Chondrocyte (in vitro differentiated cells): ENCODE measurements at regions not wholly inside any gene's neighbourhood (a gene's known extent, or its start where the extent isn't known, plus 50 kb on each side); places are given as distances from the start of the nearest gene placed in this dataset.
"Not testable (repeated sequence)": the region's sequence is repeated elsewhere in the genome, so short reads cannot be mapped to it uniquely, and the experiment has no call there.

ENCODE experiments used
- DNase-seq: peaks from one replicate; pipeline ENCODE4 v3.0.0; 2021; ENCODE audit warnings: mixed read lengths, low spot score
- H3K27ac Mint-ChIP-seq: one replicate; pipeline ENCODE4 v1.8.0; 2021; ENCODE audit warnings: mild to moderate bottlenecking, moderate library complexity, mixed read lengths; ENCODE audit not compliant: unreplicated experiment
- H3K27me3 Mint-ChIP-seq: 2 replicates; pipeline ENCODE4 v1.8.0; 2021; ENCODE audit warnings: low read depth, mixed read lengths
- H3K36me3 Mint-ChIP-seq: 2 replicates; pipeline ENCODE4 v1.8.0; 2021; ENCODE audit warnings: low read depth, mixed read lengths
- H3K4me1 Mint-ChIP-seq: 2 replicates; pipeline ENCODE4 v1.8.0; 2021; ENCODE audit warnings: low read depth, mild to moderate bottlenecking, mixed read lengths
- H3K4me3 Mint-ChIP-seq: one replicate; pipeline ENCODE4 v1.8.0; 2021; ENCODE audit warnings: mild to moderate bottlenecking, moderate library complexity, mixed read lengths; ENCODE audit not compliant: unreplicated experiment
- H3K9me3 Mint-ChIP-seq: 2 replicates; pipeline ENCODE4 v1.8.0; 2021; ENCODE audit warnings: low read depth, mixed read lengths
- CTCF ChIP-seq: fragments of 200-600 bp; sonication (generic); IDR thresholded peaks from 2 replicates; pipeline ENCODE4 v1.5.0; 2021; ENCODE audit warnings: antibody characterized with exemption, mild to moderate bottlenecking, moderate library complexity

DNA sequence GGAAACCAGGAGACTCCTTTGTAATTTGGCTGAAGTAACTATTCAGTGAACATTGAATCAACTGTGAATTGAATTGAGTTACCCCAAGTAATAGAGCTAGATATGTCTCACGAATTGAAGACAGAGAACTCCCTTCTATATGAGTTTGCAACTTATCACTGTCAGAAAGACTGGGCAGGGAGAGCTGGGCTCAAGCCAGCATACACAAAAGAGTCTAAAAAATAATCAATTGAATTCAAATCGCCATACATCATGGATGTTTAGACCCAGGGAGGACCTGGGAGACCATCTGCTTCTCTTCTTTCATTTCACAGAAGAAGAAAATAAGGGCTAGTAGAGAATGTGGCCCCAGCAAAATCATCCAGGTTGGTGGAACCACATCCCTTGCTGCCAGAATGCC, 503.1 kb upstream of the AUTS2 start:
- Mint-ChIP-seq H3K4me1 (no peaks in the 10 kb centered on the region), H3K27ac (no peak overlapping the region), H3K9me3 (peaks cover 13% of the 10 kb centered on the region), H3K36me3 (peaks cover 2% of the 10 kb centered on the region), H3K27me3 (peaks cover 2% of the 10 kb centered on the region), H3K4me3 (no peak overlapping the region)
- no peak for TF ChIP-seq CTCF
- DNase-seq, result no peak

DNA sequence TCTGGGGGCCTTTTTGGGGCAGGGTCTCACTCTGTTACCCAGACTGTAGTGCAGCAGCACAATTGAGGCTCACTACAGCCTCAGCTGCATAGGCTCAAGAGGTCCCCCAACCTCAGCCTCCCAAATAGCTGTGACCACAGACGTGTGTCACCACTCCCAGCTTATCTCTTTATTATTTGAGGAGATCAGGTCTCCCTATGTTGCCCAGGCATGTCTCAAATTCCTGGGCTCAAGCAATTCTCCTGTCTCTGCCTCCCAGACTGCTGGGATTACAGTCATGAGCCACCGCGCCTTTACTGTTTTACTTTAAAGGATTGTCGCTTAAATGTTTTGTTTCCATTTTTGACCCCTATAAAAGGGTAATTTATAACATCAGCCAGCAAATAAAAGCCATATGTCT, 502.6 kb upstream of the AUTS2 start:
- Mint-ChIP-seq H3K27me3 (no peaks in the 10 kb centered on the region), H3K4me1 (no peaks in the 10 kb centered on the region), H3K36me3 (peaks cover 2% of the 10 kb centered on the region), H3K9me3 (peaks cover 13% of the 10 kb centered on the region), H3K4me3 (no peak overlapping the region), H3K27ac (no peak overlapping the region)
- TF ChIP-seq CTCF, result no peak
- DNase-seq, result no peak

DNA sequence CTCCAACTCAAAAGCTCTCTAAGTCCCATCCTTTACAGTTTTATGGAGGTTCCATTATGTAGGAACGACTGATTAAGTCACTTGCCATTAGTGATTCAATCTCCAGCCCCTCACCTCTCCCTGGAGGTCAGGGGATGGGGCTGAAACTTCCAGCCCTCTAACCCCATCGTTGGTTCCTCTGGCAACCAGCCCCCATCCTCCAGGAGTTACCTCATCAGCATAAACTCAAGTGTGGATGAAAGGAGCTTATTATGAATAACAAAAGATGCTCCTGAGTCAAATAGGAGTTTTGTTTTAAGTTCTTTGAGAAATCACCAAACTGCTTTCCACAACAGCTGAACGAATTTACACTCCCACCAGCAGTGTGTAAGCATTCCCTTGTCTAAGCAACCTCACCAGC, 494.3 kb upstream of the AUTS2 start:
- Mint-ChIP-seq H3K36me3 (no peaks in the 10 kb centered on the region), H3K9me3 (no peaks in the 10 kb centered on the region), H3K4me3 (no peak overlapping the region), H3K27me3 (no peaks in the 10 kb centered on the region), H3K4me1 (no peaks in the 10 kb centered on the region), H3K27ac (no peak overlapping the region)
- DNase-seq, result no peak
- no peak for TF ChIP-seq CTCF

DNA sequence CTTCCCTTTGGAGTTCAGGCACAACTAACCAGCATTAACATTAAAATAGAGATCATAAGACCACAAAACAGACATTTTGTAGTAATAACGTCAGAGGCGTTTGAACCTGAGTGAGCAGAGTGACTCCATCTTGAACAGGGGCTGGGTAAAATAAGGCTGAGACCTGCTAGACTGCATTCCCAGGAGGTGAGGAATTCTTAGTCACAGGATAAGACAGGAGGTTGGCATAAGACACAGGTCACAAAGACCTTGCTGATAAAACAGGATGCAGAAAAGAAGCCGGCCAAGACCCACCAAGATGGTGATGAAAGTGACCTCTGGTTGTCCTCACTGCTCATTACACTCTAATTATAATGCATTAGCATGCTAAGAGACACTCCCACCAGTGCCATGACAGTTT, 493.2 kb upstream of the AUTS2 start:
- H3K36me3 Mint-ChIP-seq, result no peaks in the 10 kb centered on the region
- no peak for DNase-seq
- H3K4me1 Mint-ChIP-seq, result no peaks in the 10 kb centered on the region
- no peak overlapping the region for H3K27ac Mint-ChIP-seq
- H3K4me3 Mint-ChIP-seq, result no peak overlapping the region
- no peaks in the 10 kb centered on the region for H3K9me3 Mint-ChIP-seq
- H3K27me3 Mint-ChIP-seq, result no peaks in the 10 kb centered on the region
- TF ChIP-seq CTCF, result no peak

DNA sequence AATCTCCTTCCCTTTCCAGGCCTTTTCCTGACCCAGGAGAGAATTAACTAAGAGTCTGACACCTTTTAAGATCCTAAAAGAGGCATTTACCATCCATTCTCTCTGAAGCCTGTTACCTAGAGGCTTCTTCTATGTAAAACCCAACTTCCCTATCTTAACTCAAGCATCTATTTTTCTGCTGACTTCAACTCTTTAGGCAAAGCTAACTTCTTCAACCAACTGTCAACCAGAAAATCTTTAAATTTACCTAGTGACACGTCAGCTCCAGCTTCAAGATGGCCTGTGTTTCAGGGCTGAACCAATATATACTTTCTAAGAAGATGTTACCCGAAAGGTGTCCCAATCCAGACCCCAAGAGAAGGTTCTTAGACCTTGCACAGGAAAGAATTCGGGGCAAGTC, 492.3 kb upstream of the AUTS2 start:
- H3K4me3 Mint-ChIP-seq, result no peak overlapping the region
- no peak for DNase-seq
- H3K4me1 Mint-ChIP-seq, result no peaks in the 10 kb centered on the region
- no peak overlapping the region for H3K27ac Mint-ChIP-seq
- H3K9me3 Mint-ChIP-seq, result no peaks in the 10 kb centered on the region
- no peak for TF ChIP-seq CTCF
- H3K36me3 Mint-ChIP-seq, result no peaks in the 10 kb centered on the region
- H3K27me3 Mint-ChIP-seq, result no peaks in the 10 kb centered on the region

DNA sequence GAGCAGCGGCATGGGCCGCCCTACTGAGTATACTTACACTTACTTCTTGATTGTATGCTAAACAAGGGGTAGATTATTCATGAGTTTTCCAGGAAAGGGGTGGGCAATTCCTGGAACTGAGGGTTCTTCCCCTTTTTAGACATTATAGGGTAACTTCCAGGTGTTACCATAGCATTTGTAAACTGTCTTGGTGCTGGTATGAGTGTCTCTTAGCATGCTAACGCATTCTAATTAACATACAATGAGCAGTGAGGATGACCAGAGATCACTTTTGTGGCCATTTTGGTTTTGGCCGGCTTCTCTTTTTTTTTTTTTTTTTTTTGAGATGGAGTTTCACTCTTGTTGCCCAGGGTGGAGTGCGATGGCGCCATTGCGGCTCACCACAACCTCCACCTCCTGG, 491.8 kb upstream of the AUTS2 start:
- not testable (repeated sequence) for H3K4me3 Mint-ChIP-seq, H3K9me3 Mint-ChIP-seq, H3K27ac Mint-ChIP-seq, DNase-seq, H3K27me3 Mint-ChIP-seq, H3K36me3 Mint-ChIP-seq, H3K4me1 Mint-ChIP-seq

DNA sequence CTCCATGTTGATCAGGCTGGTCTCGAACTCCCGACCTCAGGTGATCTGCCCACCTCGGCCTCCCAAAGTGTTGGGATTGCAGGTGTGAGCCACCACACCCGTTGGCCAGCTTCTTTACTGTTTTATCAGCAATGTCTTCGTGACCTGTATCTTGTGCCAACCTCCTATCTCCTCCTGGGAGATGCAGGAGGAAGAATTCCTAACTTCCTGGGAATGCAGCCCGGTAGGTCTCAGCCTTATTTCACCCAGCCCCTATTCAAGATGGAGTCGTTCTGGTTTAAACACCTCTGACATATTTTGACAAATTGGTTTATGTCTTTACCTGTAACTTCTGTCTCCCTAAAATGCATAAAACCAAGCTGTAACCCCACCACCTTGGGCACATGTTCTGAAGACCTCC, 491.3 kb upstream of the AUTS2 start:
- H3K36me3 Mint-ChIP-seq, DNase-seq, H3K9me3 Mint-ChIP-seq, H3K4me3 Mint-ChIP-seq, H3K27ac Mint-ChIP-seq, H3K27me3 Mint-ChIP-seq, H3K4me1 Mint-ChIP-seq: not testable (repeated sequence)
